GM12872 (cell line): ENCODE measurements at regions not wholly inside any gene's neighbourhood (a gene's known extent, or its start where the extent isn't known, plus 50 kb on each side); places are given as distances from the start of the nearest gene placed in this dataset.

Experiments used
- TF ChIP-seq, protein P1 (sequence below): IDR thresholded peaks from 3 replicates; pipeline ENCODE4 v1.5.1; 2011; ENCODE audit warnings: low read depth, mild to moderate bottlenecking, low read length, moderate library complexity; ENCODE audit not compliant: insufficient read depth

DNA sequence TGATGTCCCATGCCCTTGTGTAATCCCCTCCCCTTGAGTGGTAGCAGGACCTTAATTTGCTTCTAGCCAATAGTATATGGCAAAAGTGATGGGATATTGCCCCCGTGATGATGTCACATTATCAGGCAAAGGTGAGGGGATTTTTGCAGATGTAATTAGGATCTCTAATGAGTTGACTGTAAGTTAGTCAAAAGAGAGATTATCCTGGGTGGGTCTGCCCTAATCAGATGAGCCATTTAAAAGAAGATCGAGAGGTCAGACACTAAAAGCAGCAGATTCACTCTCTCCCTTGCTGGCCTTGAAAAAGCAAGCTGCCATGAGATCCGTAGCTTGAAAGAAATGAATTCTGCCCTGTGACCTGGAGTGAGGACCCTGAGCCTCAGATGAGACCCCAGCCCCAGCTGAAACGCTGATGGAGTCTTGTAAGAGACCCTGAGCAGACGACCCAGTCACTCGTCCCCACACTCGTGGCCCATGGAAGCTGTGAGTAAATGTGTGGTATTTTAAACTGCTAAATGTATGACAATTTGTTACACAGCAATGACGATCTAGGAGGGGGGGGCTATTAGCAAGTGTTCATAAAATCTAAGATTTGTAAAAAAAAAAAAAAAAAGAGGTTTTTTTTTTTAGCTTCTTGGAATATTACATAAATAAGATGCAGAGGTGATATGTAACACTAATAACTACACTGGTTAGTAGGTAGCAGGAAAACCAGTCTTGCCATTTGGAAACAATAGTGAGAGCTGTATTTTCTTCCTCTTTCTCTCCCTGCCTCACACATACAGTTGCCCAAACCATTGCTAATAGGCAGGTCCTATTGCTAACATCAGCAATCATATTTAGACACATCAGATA is 50.3 kb upstream of the TARBP1 start:
- TF ChIP-seq, protein P1, sequence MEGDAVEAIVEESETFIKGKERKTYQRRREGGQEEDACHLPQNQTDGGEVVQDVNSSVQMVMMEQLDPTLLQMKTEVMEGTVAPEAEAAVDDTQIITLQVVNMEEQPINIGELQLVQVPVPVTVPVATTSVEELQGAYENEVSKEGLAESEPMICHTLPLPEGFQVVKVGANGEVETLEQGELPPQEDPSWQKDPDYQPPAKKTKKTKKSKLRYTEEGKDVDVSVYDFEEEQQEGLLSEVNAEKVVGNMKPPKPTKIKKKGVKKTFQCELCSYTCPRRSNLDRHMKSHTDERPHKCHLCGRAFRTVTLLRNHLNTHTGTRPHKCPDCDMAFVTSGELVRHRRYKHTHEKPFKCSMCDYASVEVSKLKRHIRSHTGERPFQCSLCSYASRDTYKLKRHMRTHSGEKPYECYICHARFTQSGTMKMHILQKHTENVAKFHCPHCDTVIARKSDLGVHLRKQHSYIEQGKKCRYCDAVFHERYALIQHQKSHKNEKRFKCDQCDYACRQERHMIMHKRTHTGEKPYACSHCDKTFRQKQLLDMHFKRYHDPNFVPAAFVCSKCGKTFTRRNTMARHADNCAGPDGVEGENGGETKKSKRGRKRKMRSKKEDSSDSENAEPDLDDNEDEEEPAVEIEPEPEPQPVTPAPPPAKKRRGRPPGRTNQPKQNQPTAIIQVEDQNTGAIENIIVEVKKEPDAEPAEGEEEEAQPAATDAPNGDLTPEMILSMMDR = no peak
